ENCODE measurements at regions not wholly inside any gene's neighbourhood (a gene's known extent, or its start where the extent isn't known, plus 50 kb on each side); places are given as distances from the start of the nearest gene placed in this dataset.
"Not testable (repeated sequence)": the region's sequence is repeated elsewhere in the genome, so short reads cannot be mapped to it uniquely, and the experiment has no call there.

- peak in 1 of 2 donors; percentile 47 for DNase-seq (ENCODE audit: low read depth in 2 of 2)
- H3K4me3 ChIP-seq (replicated peaks in 1 of 2; ENCODE audit: low read depth in 2 of 2, low read length in 2 of 2), result no peak overlapping the region
- TF ChIP-seq, protein P1, sequence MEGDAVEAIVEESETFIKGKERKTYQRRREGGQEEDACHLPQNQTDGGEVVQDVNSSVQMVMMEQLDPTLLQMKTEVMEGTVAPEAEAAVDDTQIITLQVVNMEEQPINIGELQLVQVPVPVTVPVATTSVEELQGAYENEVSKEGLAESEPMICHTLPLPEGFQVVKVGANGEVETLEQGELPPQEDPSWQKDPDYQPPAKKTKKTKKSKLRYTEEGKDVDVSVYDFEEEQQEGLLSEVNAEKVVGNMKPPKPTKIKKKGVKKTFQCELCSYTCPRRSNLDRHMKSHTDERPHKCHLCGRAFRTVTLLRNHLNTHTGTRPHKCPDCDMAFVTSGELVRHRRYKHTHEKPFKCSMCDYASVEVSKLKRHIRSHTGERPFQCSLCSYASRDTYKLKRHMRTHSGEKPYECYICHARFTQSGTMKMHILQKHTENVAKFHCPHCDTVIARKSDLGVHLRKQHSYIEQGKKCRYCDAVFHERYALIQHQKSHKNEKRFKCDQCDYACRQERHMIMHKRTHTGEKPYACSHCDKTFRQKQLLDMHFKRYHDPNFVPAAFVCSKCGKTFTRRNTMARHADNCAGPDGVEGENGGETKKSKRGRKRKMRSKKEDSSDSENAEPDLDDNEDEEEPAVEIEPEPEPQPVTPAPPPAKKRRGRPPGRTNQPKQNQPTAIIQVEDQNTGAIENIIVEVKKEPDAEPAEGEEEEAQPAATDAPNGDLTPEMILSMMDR (IDR thresholded peaks at IDR 0.05; ENCODE audit: low read depth, low read length), result no peak
These were observed 87.5 kb upstream of the ZBTB18 start for GRCh38 chr1:243963571-243963970.

DNA sequence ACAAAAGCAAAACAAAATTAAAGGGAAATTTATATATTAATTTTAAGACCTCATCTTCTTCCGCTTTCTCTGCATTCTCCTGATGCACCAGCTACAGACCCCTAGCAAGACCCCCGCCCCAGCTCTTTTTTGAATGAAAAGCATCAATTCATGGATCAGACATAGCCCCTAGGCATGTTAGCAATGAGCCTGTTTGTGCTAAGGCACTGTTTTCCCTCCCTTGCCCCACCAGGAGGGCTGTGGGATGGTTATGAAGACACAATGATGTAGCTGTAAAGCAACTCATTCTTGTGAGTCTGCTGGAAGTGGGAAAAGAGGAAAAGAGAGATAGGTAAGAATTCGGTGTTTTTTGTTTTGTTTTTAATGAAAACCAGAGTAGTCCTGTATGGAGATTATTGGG lies 88.5 kb upstream of the ZBTB18 start:
- H3K4me3 ChIP-seq (replicated peaks in 1 of 2; ENCODE audit: low read depth in 2 of 2, low read length in 2 of 2), result no peak overlapping the region
- DNase-seq (ENCODE audit: low read depth in 2 of 2), result no peak
- TF ChIP-seq, protein P1 (IDR thresholded peaks at IDR 0.05; ENCODE audit: low read depth, low read length), result no peak

- no peak overlapping the region for H3K4me3 ChIP-seq (replicated peaks in 1 of 2; ENCODE audit: low read depth in 2 of 2, low read length in 2 of 2)
- no peak for DNase-seq (ENCODE audit: low read depth in 2 of 2)
- TF ChIP-seq, protein P1 (IDR thresholded peaks at IDR 0.05; ENCODE audit: low read depth, low read length), result no peak
These were observed 91.1 kb upstream of the ZBTB18 start for GRCh38 chr1:243959998-243960397.

GRCh38 chr1:243957141-243957540 lies 93.9 kb upstream of the ZBTB18 start:
- TF ChIP-seq, protein P1 (IDR thresholded peaks at IDR 0.05; ENCODE audit: low read depth, low read length), result no peak
- no peak for DNase-seq (ENCODE audit: low read depth in 2 of 2)

GRCh38 chr1:243956450-243956849 lies 94.6 kb upstream of the ZBTB18 start:
- no peak for DNase-seq (ENCODE audit: low read depth in 2 of 2)
- TF ChIP-seq, protein P1 (IDR thresholded peaks at IDR 0.05; ENCODE audit: low read depth, low read length), result no peak
- H3K4me3 ChIP-seq (replicated peaks in 1 of 2; ENCODE audit: low read depth in 2 of 2, low read length in 2 of 2), result no peak overlapping the region

More at GRCh38 chr1:243957141-243957540, 93.9 kb upstream of the ZBTB18 start:
- no peak overlapping the region for H3K4me3 ChIP-seq (replicated peaks in 1 of 2; ENCODE audit: low read depth in 2 of 2, low read length in 2 of 2)

- DNase-seq (ENCODE audit: low read depth in 2 of 2); H3K4me3 ChIP-seq (replicated peaks in 1 of 2; ENCODE audit: low read depth in 2 of 2, low read length in 2 of 2): not testable (repeated sequence)
These were observed 99.9 kb upstream of the ZBTB18 start for GRCh38 chr1:243951207-243951606.

GRCh38 chr1:243950166-243950565 lies 100.1 kb upstream of the AKT3 start:
- peak; percentile 29 to 85 for DNase-seq (ENCODE audit: low read depth in 2 of 2)
- H3K4me3 ChIP-seq (replicated peaks in 1 of 2; ENCODE audit: low read depth in 2 of 2, low read length in 2 of 2), result no peak overlapping the region
- TF ChIP-seq, protein P1 (IDR thresholded peaks at IDR 0.05; ENCODE audit: low read depth, low read length), result no peak

Measured in cardiac fibroblast (primary cell).